ENCODE measurements at regions not wholly inside any gene's neighbourhood (a gene's known extent, or its start where the extent isn't known, plus 50 kb on each side); places are given as distances from the start of the nearest gene placed in this dataset.
A peak's percentile ranks its signal among the peaks of the same experiment; 100 is the strongest.
"Not testable (repeated sequence)": the region's sequence is repeated elsewhere in the genome, so short reads cannot be mapped to it uniquely, and the experiment has no call there.

GRCh38 chr21:25457946-25458345, 149.3 kb downstream of the MRPL39 start:
- ATAC-seq (no peak), DNase-seq (no peak)
- no peaks in the 10 kb centered on the region for H3K4me1 ChIP-seq (ENCODE audit: low read depth)
- intact Hi-C loops (cut with DNase I, micrococcal nuclease): no loop called here
- no peak for TF ChIP-seq CTCF (IDR thresholded peaks at IDR 0.05)
- no peaks in the 10 kb centered on the region for H3K9me3 ChIP-seq
- no peak overlapping the region for H3K4me3 ChIP-seq
- H3K36me3 ChIP-seq (ENCODE audit: low read depth): no peaks in the 10 kb centered on the region

GRCh38 chr21:25457411-25457810, 149.9 kb downstream of the MRPL39 start:
- intact Hi-C loops (cut with DNase I, micrococcal nuclease): no loop called here
- H3K4me1 ChIP-seq (ENCODE audit: low read depth): no peaks in the 10 kb centered on the region
- ATAC-seq: peak; percentile 59
- H3K4me3 ChIP-seq: no peak overlapping the region
- TF ChIP-seq CTCF (IDR thresholded peaks at IDR 0.05): no peak
- no peaks in the 10 kb centered on the region for H3K36me3 ChIP-seq (ENCODE audit: low read depth)
- DNase-seq: no peak
- no peaks in the 10 kb centered on the region for H3K9me3 ChIP-seq

- intact Hi-C loops (cut with DNase I, micrococcal nuclease): no loop called here
- no peaks in the 10 kb centered on the region for H3K36me3 ChIP-seq (ENCODE audit: low read depth)
- no peak overlapping the region for H3K4me3 ChIP-seq
- ATAC-seq (peak; percentile 10), DNase-seq (no peak)
- H3K4me1 ChIP-seq (ENCODE audit: low read depth): no peaks in the 10 kb centered on the region
- TF ChIP-seq CTCF (IDR thresholded peaks at IDR 0.05): no peak
- no peaks in the 10 kb centered on the region for H3K9me3 ChIP-seq
Measured at GRCh38 chr21:25456672-25457071, 150.6 kb downstream of the MRPL39 start.

GRCh38 chr21:25453524-25453923, 153.8 kb downstream of the MRPL39 start:
- DNase-seq (no peak), ATAC-seq (no peak)
- no peak for TF ChIP-seq CTCF (IDR thresholded peaks at IDR 0.05)
- no peaks in the 10 kb centered on the region for H3K9me3 ChIP-seq
- no peaks in the 10 kb centered on the region for H3K4me1 ChIP-seq (ENCODE audit: low read depth)
- H3K4me3 ChIP-seq: no peak overlapping the region
- H3K36me3 ChIP-seq (ENCODE audit: low read depth): no peaks in the 10 kb centered on the region
- intact Hi-C loops (cut with DNase I, micrococcal nuclease): no loop called here

- DNase-seq (no peak), ATAC-seq (no peak)
- Histone ChIP-seq H3K4me3 (no peak overlapping the region), H3K36me3 (ENCODE audit: low read depth) (no peaks in the 10 kb centered on the region), H3K9me3 (no peaks in the 10 kb centered on the region), H3K4me1 (ENCODE audit: low read depth) (no peaks in the 10 kb centered on the region)
- no peak for TF ChIP-seq CTCF (IDR thresholded peaks at IDR 0.05)
- intact Hi-C loops (cut with DNase I, micrococcal nuclease): no loop called here
Measured at GRCh38 chr21:25449950-25450349, 157.3 kb downstream of the MRPL39 start.

- ATAC-seq: no peak
- no peak for TF ChIP-seq CTCF (IDR thresholded peaks at IDR 0.05)
- H3K9me3 ChIP-seq: no peaks in the 10 kb centered on the region
- H3K36me3 ChIP-seq (ENCODE audit: low read depth): no peaks in the 10 kb centered on the region
- no peak for DNase-seq
- no peaks in the 10 kb centered on the region for H3K4me1 ChIP-seq (ENCODE audit: low read depth)
- no peak overlapping the region for H3K4me3 ChIP-seq
- intact Hi-C loops (cut with DNase I, micrococcal nuclease): no loop called here
Measured at GRCh38 chr21:25441835-25442234, 165.4 kb downstream of the MRPL39 start.

- intact Hi-C loops (cut with DNase I, micrococcal nuclease); H3K4me1 ChIP-seq (ENCODE audit: low read depth); H3K9me3 ChIP-seq; H3K36me3 ChIP-seq (ENCODE audit: low read depth); ATAC-seq; DNase-seq; H3K4me3 ChIP-seq: not testable (repeated sequence)
Measured at GRCh38 chr21:25437465-25437864, 169.8 kb downstream of the MRPL39 start.

All from mucosa of descending colon (tissue), 3 donors.